WTC11 (cell line): ENCODE measurements at regions not wholly inside any gene's neighbourhood (a gene's known extent, or its start where the extent isn't known, plus 50 kb on each side); places are given as distances from the start of the nearest gene placed in this dataset.
"Not testable (repeated sequence)": the region's sequence is repeated elsewhere in the genome, so short reads cannot be mapped to it uniquely, and the experiment has no call there.

Experiments
- ATAC-seq: fragments of 200-7000 bp; cut with Tn5 transposase; 2 replicates; pipeline ENCODE4 v1.10.0; 2021; ENCODE audit warnings: mild to moderate bottlenecking, moderate library complexity
- CTCF ChIA-PET: fragments of 300-600 bp; sonication (Branson Sonifier 250); formaldehyde crosslinking; loops from one replicate; lab custom pipeline; 2021; ENCODE audit warnings: antibody characterized with exemption; lab: Charles Lee
- POLR2A ChIA-PET: fragments of 350-600 bp; sonication (Branson Sonifier 250); formaldehyde crosslinking; loops from one replicate; lab custom pipeline; 2021; ENCODE audit warnings: antibody characterized with exemption; lab: Charles Lee
- DNase-seq: peaks from one replicate; pipeline ENCODE4 v3.0.0; 2021; ENCODE audit warnings: low spot score
- H3K27ac Mint-ChIP-seq: 2 replicates; pipeline ENCODE4 v1.8.0; 2021; ENCODE audit warnings: mixed read lengths
- H3K27me3 Mint-ChIP-seq: 2 replicates; pipeline ENCODE4 v1.8.0; 2021; ENCODE audit warnings: low read depth, mild to moderate bottlenecking, moderate library complexity, mixed read lengths
- H3K36me3 Mint-ChIP-seq: 2 replicates; pipeline ENCODE4 v1.8.0; 2021; ENCODE audit warnings: mixed read lengths
- H3K4me1 Mint-ChIP-seq: 2 replicates; pipeline ENCODE4 v1.8.0; 2022; ENCODE audit warnings: mixed read lengths
- H3K4me3 Mint-ChIP-seq: 2 replicates; pipeline ENCODE4 v1.8.0; 2021; ENCODE audit warnings: mild to moderate bottlenecking, moderate library complexity, mixed read lengths
- H3K9me3 Mint-ChIP-seq: 2 replicates; pipeline ENCODE4 v1.8.0; 2021; ENCODE audit warnings: mixed read lengths
- ATF1 ChIP-seq: sonication (generic); formaldehyde crosslinking; IDR thresholded peaks from 2 replicates; pipeline ENCODE4 v1.8.1; 2023; ENCODE audit warnings: mild to moderate bottlenecking, moderate library complexity, missing genetic modification reagents
- ATF2 ChIP-seq: sonication (generic); formaldehyde crosslinking; IDR thresholded peaks from 2 replicates; pipeline ENCODE4 v1.8.1; 2022; ENCODE audit warnings: low read depth, missing genetic modification reagents, borderline replicate concordance
- FOXJ3 ChIP-seq: sonication (generic); formaldehyde crosslinking; IDR thresholded peaks from 2 replicates; pipeline ENCODE4 v1.9.0; 2021; ENCODE audit warnings: missing genetic modification reagents, mild to moderate bottlenecking, borderline replicate concordance
- GRHL2 ChIP-seq: fragments of 250-450 bp; sonication (Bioruptor Pico); IDR thresholded peaks from 2 replicates; pipeline ENCODE4 v1.8.0; 2022; ENCODE audit warnings: mild to moderate bottlenecking, moderate library complexity; ENCODE audit not compliant: insufficient replicate concordance, severe bottlenecking
- GTF2I ChIP-seq: fragments of 250-450 bp; sonication (Bioruptor Pico); conservative IDR thresholded peaks from 2 replicates; pipeline ENCODE4 v1.4.0; 2021; ENCODE audit warnings: mild to moderate bottlenecking
- HMGA2 ChIP-seq: fragments of 250-450 bp; sonication (Bioruptor Pico); IDR thresholded peaks from 2 replicates; pipeline ENCODE4 v1.4.0; 2021; ENCODE audit warnings: mild to moderate bottlenecking, moderate library complexity
- IRF1 ChIP-seq: sonication (generic); formaldehyde crosslinking; IDR thresholded peaks from 2 replicates; pipeline ENCODE4 v1.8.0; 2023; ENCODE audit warnings: missing genetic modification reagents
- JAZF1 ChIP-seq: fragments of 250-450 bp; sonication (Bioruptor Pico); IDR thresholded peaks from 2 replicates; pipeline ENCODE4 v1.9.0; 2021; ENCODE audit warnings: moderate library complexity, mild to moderate bottlenecking, inconsistent platforms
- MAX ChIP-seq: sonication (generic); formaldehyde crosslinking; IDR thresholded peaks from 2 replicates; pipeline ENCODE4 v1.8.0; 2022; ENCODE audit warnings: mild to moderate bottlenecking, missing genetic modification reagents
- MLX ChIP-seq: sonication (generic); formaldehyde crosslinking; IDR thresholded peaks from 2 replicates; pipeline ENCODE4 v1.8.1; 2023; ENCODE audit warnings: mild to moderate bottlenecking, missing genetic modification reagents, moderate library complexity
- MXD4 ChIP-seq: fragments of 250-450 bp; sonication (Bioruptor Pico); IDR thresholded peaks from 2 replicates; pipeline ENCODE4 v1.8.0; 2021; ENCODE audit warnings: mild to moderate bottlenecking, moderate library complexity, borderline replicate concordance
- MYBL2 ChIP-seq: sonication (generic); formaldehyde crosslinking; IDR thresholded peaks from 2 replicates; pipeline ENCODE4 v1.8.1; 2023; ENCODE audit warnings: mild to moderate bottlenecking, moderate library complexity, missing genetic modification reagents
- NFATC4 ChIP-seq: fragments of 250-450 bp; sonication (Bioruptor Pico); IDR thresholded peaks from 2 replicates; pipeline ENCODE4 v1.9.0; 2021; ENCODE audit warnings: mild to moderate bottlenecking
- NFYB ChIP-seq: sonication (generic); formaldehyde crosslinking; conservative IDR thresholded peaks from 2 replicates; pipeline ENCODE4 v1.8.0; 2022; ENCODE audit warnings: low read depth, missing genetic modification reagents
- RELA ChIP-seq: sonication (generic); formaldehyde crosslinking; IDR thresholded peaks from 2 replicates; pipeline ENCODE4 v1.8.1; 2022; ENCODE audit warnings: missing genetic modification reagents, mild to moderate bottlenecking, borderline replicate concordance
- RORB ChIP-seq: fragments of 250-450 bp; sonication (Bioruptor Pico); IDR thresholded peaks from 2 replicates; pipeline ENCODE4 v1.9.0; 2021; ENCODE audit warnings: mild to moderate bottlenecking
- SMAD3 ChIP-seq: sonication (generic); formaldehyde crosslinking; IDR thresholded peaks from 2 replicates; pipeline ENCODE4 v1.8.0; 2022; ENCODE audit warnings: missing genetic modification reagents, mild to moderate bottlenecking, borderline replicate concordance
- SOX15 ChIP-seq: fragments of 250-450 bp; sonication (Bioruptor Pico); IDR thresholded peaks from 2 replicates; pipeline ENCODE4 v1.9.0; 2021; ENCODE audit warnings: mild to moderate bottlenecking
- TCF7 ChIP-seq: sonication (generic); formaldehyde crosslinking; IDR thresholded peaks from 2 replicates; pipeline ENCODE4 v1.8.0; 2022; ENCODE audit warnings: mild to moderate bottlenecking, low read depth, missing genetic modification reagents, moderate library complexity
- TEAD1 ChIP-seq: sonication (generic); formaldehyde crosslinking; IDR thresholded peaks from 2 replicates; pipeline ENCODE4 v1.8.0; 2022; ENCODE audit warnings: mild to moderate bottlenecking, missing genetic modification reagents
- USF2 ChIP-seq: sonication (generic); formaldehyde crosslinking; IDR thresholded peaks from 2 replicates; pipeline ENCODE4 v1.8.1; 2023; ENCODE audit warnings: mild to moderate bottlenecking, missing genetic modification reagents, moderate library complexity
- ZNF121 ChIP-seq: sonication (generic); formaldehyde crosslinking; IDR thresholded peaks from 2 replicates; pipeline ENCODE4 v1.8.0; 2023; ENCODE audit warnings: missing genetic modification reagents
- ZNF263 ChIP-seq: sonication (generic); formaldehyde crosslinking; IDR thresholded peaks from 2 replicates; pipeline ENCODE4 v1.8.1; 2022; ENCODE audit warnings: low read depth, mild to moderate bottlenecking, moderate library complexity, missing genetic modification reagents
- ZNF281 ChIP-seq: sonication (generic); formaldehyde crosslinking; IDR thresholded peaks from 2 replicates; pipeline ENCODE4 v1.8.0; 2023; ENCODE audit warnings: mild to moderate bottlenecking, missing genetic modification reagents
- ZNF317 ChIP-seq: sonication (generic); formaldehyde crosslinking; IDR thresholded peaks from 2 replicates; pipeline ENCODE4 v1.8.1; 2023; ENCODE audit warnings: low read depth, mild to moderate bottlenecking, moderate library complexity, missing genetic modification reagents, borderline replicate concordance
- ZNF416 ChIP-seq: fragments of 250-450 bp; sonication (Bioruptor Pico); IDR thresholded peaks from 2 replicates; pipeline ENCODE4 v1.9.0; 2021; ENCODE audit warnings: mild to moderate bottlenecking, inconsistent platforms

GRCh38 chr7:108652886-108653285 lies 83.2 kb downstream of the DNAJB9 start (continued):
- no peak for TF ChIP-seq MLX (CRISPR knock-in tag)
- no peak for TF ChIP-seq ZNF121

GRCh38 chr7:108653526-108653925 lies 83.9 kb downstream of the DNAJB9 start:
- DNase-seq (no peak), ATAC-seq (no peak)
- no peak overlapping the region for H3K27ac Mint-ChIP-seq
- H3K4me3 Mint-ChIP-seq: no peak overlapping the region
- no peaks in the 10 kb centered on the region for H3K4me1 Mint-ChIP-seq
- CTCF ChIA-PET: no interaction called here
- H3K9me3 Mint-ChIP-seq: no peaks in the 10 kb centered on the region
- POLR2A ChIA-PET: no interaction called here
- TF ChIP-seq GTF2I (CRISPR knock-in tag) (no peak), USF2 (CRISPR knock-in tag) (no peak), RELA (CRISPR knock-in tag) (no peak), MYBL2 (CRISPR knock-in tag) (no peak), JAZF1 (CRISPR knock-in tag) (no peak), ZNF281 (CRISPR knock-in tag) (no peak), GRHL2 (CRISPR knock-in tag) (no peak), RORB (no peak), NFATC4 (CRISPR knock-in tag) (no peak), MAX (CRISPR knock-in tag) (no peak), ZNF317 (CRISPR knock-in tag) (no peak), ZNF263 (CRISPR knock-in tag) (no peak), ZNF416 (CRISPR knock-in tag) (no peak), HMGA2 (no peak), FOXJ3 (CRISPR knock-in tag) (no peak), SOX15 (CRISPR knock-in tag) (no peak)
- no peaks in the 10 kb centered on the region for H3K36me3 Mint-ChIP-seq
- H3K27me3 Mint-ChIP-seq: no peaks in the 10 kb centered on the region; the same call in 1 of the 2 replicates

- ATAC-seq, H3K36me3 Mint-ChIP-seq, POLR2A ChIA-PET, DNase-seq, CTCF ChIA-PET, H3K27ac Mint-ChIP-seq, H3K27me3 Mint-ChIP-seq, H3K4me3 Mint-ChIP-seq, H3K4me1 Mint-ChIP-seq, H3K9me3 Mint-ChIP-seq: not testable (repeated sequence)
These were observed 87.6 kb downstream of the DNAJB9 start for GRCh38 chr7:108657140-108657726.

- H3K27me3 Mint-ChIP-seq: no peaks in the 10 kb centered on the region; the same call in 1 of the 2 replicates
- no peak overlapping the region for H3K27ac Mint-ChIP-seq
- POLR2A ChIA-PET: no interaction called here
- no peaks in the 10 kb centered on the region for H3K9me3 Mint-ChIP-seq
- H3K4me1 Mint-ChIP-seq: peaks cover 3% of the 10 kb centered on the region; the same call in 1 of the 2 replicates
- H3K36me3 Mint-ChIP-seq: no peaks in the 10 kb centered on the region
- DNase-seq (no peak), ATAC-seq (no peak)
- no peak overlapping the region for H3K4me3 Mint-ChIP-seq
- CTCF ChIA-PET: no interaction called here
- TF ChIP-seq ATF2 (no peak), NFYB (CRISPR knock-in tag) (no peak), IRF1 (no peak), MXD4 (CRISPR knock-in tag) (no peak), SMAD3 (no peak), TEAD1 (no peak), TCF7 (CRISPR knock-in tag) (no peak), ATF1 (CRISPR knock-in tag) (no peak)
These were observed 89.6 kb downstream of the DNAJB9 start for GRCh38 chr7:108659261-108659660.
